Panc1 (cell line): ENCODE measurements at regions not wholly inside any gene's neighbourhood (a gene's known extent, or its start where the extent isn't known, plus 50 kb on each side); places are given as distances from the start of the nearest gene placed in this dataset.

Experiments
- ATAC-seq: fragments of 200-7000 bp; cut with Tn5 transposase; 2 replicates; pipeline ENCODE4 v1.9.1; 2020; ENCODE audit warnings: mild to moderate bottlenecking, moderate library complexity
- BruUV-seq: library from RNA; stranded (reverse); fragments of 400-500 nt; replicated peaks from 2 replicates; lab custom pipeline; 2021; lab: Mats Ljungman, UMichigan
- CTCF ChIA-PET: fragments of 300-600 bp; sonication (Branson Sonifier 250); formaldehyde crosslinking; loops from one replicate; lab custom pipeline; 2022; ENCODE audit warnings: antibody characterized with exemption; lab: Charles Lee
- POLR2A ChIA-PET: fragments of 300-600 bp; sonication (Branson Sonifier 250); formaldehyde crosslinking; loops from one replicate; lab custom pipeline; 2022; ENCODE audit warnings: antibody characterized with exemption; lab: Charles Lee
- DNase-seq: peaks from one replicate; pipeline ENCODE4 v3.0.0-alpha.2; 2010; ENCODE audit warnings: low read depth, low spot score
- H3K27ac ChIP-seq: 2 replicates; pipeline ENCODE4 v1.5.1; 2011; ENCODE audit warnings: mild to moderate bottlenecking, low read length, inconsistent platforms
- H3K27me3 ChIP-seq: fragments of 200-500 bp; sonication (Bioruptor generic); 2 replicates; pipeline ENCODE4 v1.6.0; 2014; ENCODE audit warnings: low read length, inconsistent platforms; ENCODE audit not compliant: control insufficient read depth, insufficient read depth
- H3K36me3 ChIP-seq: fragments of 200-500 bp; sonication (Bioruptor generic); 2 replicates; pipeline ENCODE4 v1.5.1; 2014; ENCODE audit warnings: inconsistent platforms, mild to moderate bottlenecking, low read length, moderate library complexity; ENCODE audit not compliant: control insufficient read depth, insufficient read depth
- H3K4me1 ChIP-seq: 2 replicates; pipeline ENCODE4 v1.5.1; 2011; ENCODE audit warnings: inconsistent platforms, mild to moderate bottlenecking, low read length, moderate library complexity; ENCODE audit not compliant: control insufficient read depth, insufficient read depth
- H3K4me3 ChIP-seq, 2 experiments: 2 replicates each; pipeline ENCODE4 v1.5.1; 2011 to 2012; ENCODE audit warnings: low read depth in 2 of 2, low read length in 2 of 2, mild to moderate bottlenecking in 2 of 2, inconsistent platforms in 1 of 2, moderate library complexity in 1 of 2
- H3K9me3 ChIP-seq: fragments of 200-500 bp; sonication (Bioruptor generic); 2 replicates; pipeline ENCODE4 v1.5.1; 2014; ENCODE audit warnings: low read depth, mild to moderate bottlenecking, inconsistent platforms, low read length, moderate library complexity; ENCODE audit not compliant: control insufficient read depth, insufficient read depth
- POLR2AphosphoS5 ChIP-seq: IDR thresholded peaks from 2 replicates; pipeline ENCODE4 v1.6.1; 2012; ENCODE audit warnings: mild to moderate bottlenecking, low read depth, low read length, moderate library complexity
- SIN3A ChIP-seq: IDR thresholded peaks from 2 replicates; pipeline ENCODE4 v1.6.1; 2012; ENCODE audit warnings: low read depth, mild to moderate bottlenecking, low read length, moderate library complexity, borderline replicate concordance; ENCODE audit not compliant: insufficient read depth
- TCF7L2 ChIP-seq: IDR thresholded peaks from 2 replicates; pipeline ENCODE4 v1.6.1; 2011; ENCODE audit warnings: mild to moderate bottlenecking, low read depth, low read length, inconsistent platforms
- in situ Hi-C: cut with HindIII; loops from 2 replicates; pipeline ENCODE4 v1.10.0; 2016; ENCODE audit warnings: low sequenced_read_pairs, low pct_unique_long_range_greater_than_20kb
- intact Hi-C: fragments of 100-400 bp; cut with micrococcal nuclease; formaldehyde crosslinking; loops from one replicate; pipeline ENCODE4 v1.10.0; 2022; ENCODE audit not compliant: unreplicated experiment
- TF ChIP-seq, protein P1 (sequence below), 2 experiments: IDR thresholded peaks; 2 replicates each; pipeline ENCODE4 v1.6.1; 2011 to 2012; ENCODE audit warnings: low read depth in 2 of 2, control low read depth in 1 of 2, low read length in 1 of 2, mild to moderate bottlenecking in 1 of 2, moderate library complexity in 1 of 2; ENCODE audit not compliant: insufficient read depth in 1 of 2
- TF ChIP-seq, protein P2 (sequence below): fragments of 450-650 bp; IDR thresholded peaks from 2 replicates; pipeline ENCODE4 v1.5.1; 2017; ENCODE audit warnings: mild to moderate bottlenecking

DNA sequence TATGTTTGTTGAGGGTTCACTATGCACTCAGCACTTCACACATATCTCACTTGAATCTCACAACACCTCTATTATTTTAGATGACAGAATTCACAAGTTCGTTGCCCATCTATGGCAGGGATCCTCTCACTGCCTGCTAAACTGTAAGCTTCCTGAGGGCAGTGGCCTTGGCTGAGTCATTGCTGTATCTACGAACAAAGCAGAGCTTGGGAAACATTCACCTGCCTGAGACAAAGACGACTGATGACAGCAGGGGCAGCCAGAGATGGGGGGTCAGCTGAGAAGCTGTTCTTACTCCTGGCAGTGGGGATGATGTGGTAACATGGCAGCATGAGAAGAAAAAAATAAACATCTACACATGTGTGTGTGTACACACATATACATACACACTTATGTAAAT lies 125.5 kb upstream of the NMNAT3 start:
- H3K27ac ChIP-seq: no peak overlapping the region
- no TSS peak for BruUV-seq
- H3K27me3 ChIP-seq: no peaks in the 10 kb centered on the region
- H3K4me1 ChIP-seq: no peaks in the 10 kb centered on the region
- no peaks in the 10 kb centered on the region for H3K9me3 ChIP-seq
- CTCF ChIA-PET: no interaction called here
- ATAC-seq (no peak), DNase-seq (no peak)
- TF ChIP-seq, protein P1, sequence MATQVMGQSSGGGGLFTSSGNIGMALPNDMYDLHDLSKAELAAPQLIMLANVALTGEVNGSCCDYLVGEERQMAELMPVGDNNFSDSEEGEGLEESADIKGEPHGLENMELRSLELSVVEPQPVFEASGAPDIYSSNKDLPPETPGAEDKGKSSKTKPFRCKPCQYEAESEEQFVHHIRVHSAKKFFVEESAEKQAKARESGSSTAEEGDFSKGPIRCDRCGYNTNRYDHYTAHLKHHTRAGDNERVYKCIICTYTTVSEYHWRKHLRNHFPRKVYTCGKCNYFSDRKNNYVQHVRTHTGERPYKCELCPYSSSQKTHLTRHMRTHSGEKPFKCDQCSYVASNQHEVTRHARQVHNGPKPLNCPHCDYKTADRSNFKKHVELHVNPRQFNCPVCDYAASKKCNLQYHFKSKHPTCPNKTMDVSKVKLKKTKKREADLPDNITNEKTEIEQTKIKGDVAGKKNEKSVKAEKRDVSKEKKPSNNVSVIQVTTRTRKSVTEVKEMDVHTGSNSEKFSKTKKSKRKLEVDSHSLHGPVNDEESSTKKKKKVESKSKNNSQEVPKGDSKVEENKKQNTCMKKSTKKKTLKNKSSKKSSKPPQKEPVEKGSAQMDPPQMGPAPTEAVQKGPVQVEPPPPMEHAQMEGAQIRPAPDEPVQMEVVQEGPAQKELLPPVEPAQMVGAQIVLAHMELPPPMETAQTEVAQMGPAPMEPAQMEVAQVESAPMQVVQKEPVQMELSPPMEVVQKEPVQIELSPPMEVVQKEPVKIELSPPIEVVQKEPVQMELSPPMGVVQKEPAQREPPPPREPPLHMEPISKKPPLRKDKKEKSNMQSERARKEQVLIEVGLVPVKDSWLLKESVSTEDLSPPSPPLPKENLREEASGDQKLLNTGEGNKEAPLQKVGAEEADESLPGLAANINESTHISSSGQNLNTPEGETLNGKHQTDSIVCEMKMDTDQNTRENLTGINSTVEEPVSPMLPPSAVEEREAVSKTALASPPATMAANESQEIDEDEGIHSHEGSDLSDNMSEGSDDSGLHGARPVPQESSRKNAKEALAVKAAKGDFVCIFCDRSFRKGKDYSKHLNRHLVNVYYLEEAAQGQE (IDR thresholded peaks at IDR 0.05; ENCODE audit: insufficient read depth in 1 of 2, low read depth in 2 of 2, low read length in 1 of 2): no peak
- TF ChIP-seq, protein P2, sequence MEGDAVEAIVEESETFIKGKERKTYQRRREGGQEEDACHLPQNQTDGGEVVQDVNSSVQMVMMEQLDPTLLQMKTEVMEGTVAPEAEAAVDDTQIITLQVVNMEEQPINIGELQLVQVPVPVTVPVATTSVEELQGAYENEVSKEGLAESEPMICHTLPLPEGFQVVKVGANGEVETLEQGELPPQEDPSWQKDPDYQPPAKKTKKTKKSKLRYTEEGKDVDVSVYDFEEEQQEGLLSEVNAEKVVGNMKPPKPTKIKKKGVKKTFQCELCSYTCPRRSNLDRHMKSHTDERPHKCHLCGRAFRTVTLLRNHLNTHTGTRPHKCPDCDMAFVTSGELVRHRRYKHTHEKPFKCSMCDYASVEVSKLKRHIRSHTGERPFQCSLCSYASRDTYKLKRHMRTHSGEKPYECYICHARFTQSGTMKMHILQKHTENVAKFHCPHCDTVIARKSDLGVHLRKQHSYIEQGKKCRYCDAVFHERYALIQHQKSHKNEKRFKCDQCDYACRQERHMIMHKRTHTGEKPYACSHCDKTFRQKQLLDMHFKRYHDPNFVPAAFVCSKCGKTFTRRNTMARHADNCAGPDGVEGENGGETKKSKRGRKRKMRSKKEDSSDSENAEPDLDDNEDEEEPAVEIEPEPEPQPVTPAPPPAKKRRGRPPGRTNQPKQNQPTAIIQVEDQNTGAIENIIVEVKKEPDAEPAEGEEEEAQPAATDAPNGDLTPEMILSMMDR: no peak
- no peak for TF ChIP-seq SIN3A
- intact Hi-C loops (no loop called here), in situ Hi-C loops (no loop called here)
- H3K36me3 ChIP-seq: no peaks in the 10 kb centered on the region
- H3K4me3 ChIP-seq: no peak overlapping the region
- POLR2A ChIA-PET: no interaction called here

DNA sequence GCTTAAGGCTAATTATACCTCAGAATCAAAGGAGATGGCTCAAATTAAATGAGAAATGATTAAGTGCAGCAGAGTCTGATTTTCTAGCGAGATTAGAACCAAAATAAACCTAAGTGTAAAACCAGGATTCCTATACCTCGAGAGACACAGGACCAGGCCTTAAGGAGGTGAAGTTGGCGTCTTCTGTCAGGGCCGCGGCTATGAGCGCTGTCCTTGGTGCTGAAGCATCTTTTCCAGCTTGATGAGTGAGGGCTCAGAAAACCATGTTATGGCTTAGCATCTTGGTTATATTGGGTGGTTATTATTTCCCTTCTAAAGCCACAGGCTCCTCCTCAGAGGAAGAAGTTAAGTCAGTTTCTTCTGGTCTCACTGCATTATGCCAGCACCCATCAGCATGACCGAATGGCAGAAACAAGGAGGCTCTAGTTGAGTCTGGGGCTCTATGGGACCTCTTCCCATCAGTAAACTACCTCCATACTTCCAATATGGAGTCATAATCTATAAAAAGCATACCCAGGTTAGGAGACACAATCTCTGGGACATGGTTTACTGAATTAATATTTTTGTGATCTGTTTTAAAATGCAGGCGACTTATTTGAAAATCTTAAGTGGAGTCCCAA lies 120.1 kb upstream of the NMNAT3 start:
- DNase-seq (no peak), ATAC-seq (no peak)
- no peak overlapping the region for H3K4me3 ChIP-seq
- no TSS peak for BruUV-seq
- no peaks in the 10 kb centered on the region for H3K27me3 ChIP-seq
- TF ChIP-seq, protein P1 (IDR thresholded peaks at IDR 0.05; ENCODE audit: insufficient read depth in 1 of 2, low read depth in 2 of 2, low read length in 1 of 2): peak; percentile 93 to 94
- TF ChIP-seq TCF7L2 (no peak), POLR2AphosphoS5 (no peak), SIN3A (no peak)
- TF ChIP-seq, protein P2: no peak
- ChIA-PET POLR2A (no interaction called here), CTCF (no interaction called here)
- intact Hi-C loops (no loop called here), in situ Hi-C loops (no loop called here)
- H3K27ac ChIP-seq: no peak overlapping the region
- H3K36me3 ChIP-seq: no peaks in the 10 kb centered on the region
- H3K9me3 ChIP-seq: no peaks in the 10 kb centered on the region
- no peaks in the 10 kb centered on the region for H3K4me1 ChIP-seq
